ENCODE measurements at regions not wholly inside any gene's neighbourhood (a gene's known extent, or its start where the extent isn't known, plus 50 kb on each side); places are given as distances from the start of the nearest gene placed in this dataset.
"Not testable (repeated sequence)": the region's sequence is repeated elsewhere in the genome, so short reads cannot be mapped to it uniquely, and the experiment has no call there.

DNA sequence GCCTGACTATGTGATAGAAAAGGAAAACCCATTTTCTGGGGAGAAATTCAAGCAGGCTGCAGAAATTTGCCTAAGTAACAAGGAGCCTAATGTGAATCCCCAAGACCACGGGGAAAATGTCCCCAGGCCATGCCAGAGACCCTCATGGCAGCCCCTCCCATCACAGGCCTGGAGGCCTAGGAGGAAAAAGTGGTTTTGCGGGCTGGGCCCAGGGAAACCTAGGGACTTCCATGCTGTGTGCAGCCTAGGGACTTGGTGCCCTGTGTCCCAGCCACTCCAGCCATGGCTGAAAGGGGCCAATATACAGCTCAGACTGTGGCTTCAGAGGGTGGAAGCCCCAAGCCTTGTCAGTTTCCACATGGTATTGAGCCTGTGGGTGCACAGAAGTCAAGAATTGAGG, 79.7 kb upstream of the NDN start:
- TF ChIP-seq SMAD1 (IDR thresholded peaks at IDR 0.05; ENCODE audit: low read depth, partially characterized antibody); SPI1 (IDR thresholded peaks at IDR 0.05; ENCODE audit: borderline replicate concordance, insufficient read depth, low read depth, low read length); EZH2 (IDR thresholded peaks at IDR 0.05; ENCODE audit: borderline replicate concordance, control insufficient read depth, low read depth, low read length); NR2C1 (IDR thresholded peaks at IDR 0.05); BRCA1 (IDR thresholded peaks at IDR 0.05; ENCODE audit: low read depth, low read length): not testable (repeated sequence)
- TF ChIP-seq, protein P1, sequence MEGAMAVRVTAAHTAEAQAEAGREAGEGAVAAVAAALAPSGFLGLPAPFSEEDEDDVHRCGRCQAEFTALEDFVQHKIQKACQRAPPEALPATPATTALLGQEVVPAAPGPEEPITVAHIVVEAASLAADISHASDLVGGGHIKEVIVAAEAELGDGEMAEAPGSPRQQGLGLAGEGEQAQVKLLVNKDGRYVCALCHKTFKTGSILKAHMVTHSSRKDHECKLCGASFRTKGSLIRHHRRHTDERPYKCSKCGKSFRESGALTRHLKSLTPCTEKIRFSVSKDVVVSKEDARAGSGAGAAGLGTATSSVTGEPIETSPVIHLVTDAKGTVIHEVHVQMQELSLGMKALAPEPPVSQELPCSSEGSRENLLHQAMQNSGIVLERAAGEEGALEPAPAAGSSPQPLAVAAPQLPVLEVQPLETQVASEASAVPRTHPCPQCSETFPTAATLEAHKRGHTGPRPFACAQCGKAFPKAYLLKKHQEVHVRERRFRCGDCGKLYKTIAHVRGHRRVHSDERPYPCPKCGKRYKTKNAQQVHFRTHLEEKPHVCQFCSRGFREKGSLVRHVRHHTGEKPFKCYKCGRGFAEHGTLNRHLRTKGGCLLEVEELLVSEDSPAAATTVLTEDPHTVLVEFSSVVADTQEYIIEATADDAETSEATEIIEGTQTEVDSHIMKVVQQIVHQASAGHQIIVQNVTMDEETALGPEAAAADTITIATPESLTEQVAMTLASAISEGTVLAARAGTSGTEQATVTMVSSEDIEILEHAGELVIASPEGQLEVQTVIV (IDR thresholded peaks at IDR 0.05; ENCODE audit: borderline replicate concordance, partially characterized antibody) = not testable (repeated sequence)
- TF ChIP-seq, protein P2, sequence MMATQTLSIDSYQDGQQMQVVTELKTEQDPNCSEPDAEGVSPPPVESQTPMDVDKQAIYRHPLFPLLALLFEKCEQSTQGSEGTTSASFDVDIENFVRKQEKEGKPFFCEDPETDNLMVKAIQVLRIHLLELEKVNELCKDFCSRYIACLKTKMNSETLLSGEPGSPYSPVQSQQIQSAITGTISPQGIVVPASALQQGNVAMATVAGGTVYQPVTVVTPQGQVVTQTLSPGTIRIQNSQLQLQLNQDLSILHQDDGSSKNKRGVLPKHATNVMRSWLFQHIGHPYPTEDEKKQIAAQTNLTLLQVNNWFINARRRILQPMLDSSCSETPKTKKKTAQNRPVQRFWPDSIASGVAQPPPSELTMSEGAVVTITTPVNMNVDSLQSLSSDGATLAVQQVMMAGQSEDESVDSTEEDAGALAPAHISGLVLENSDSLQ (IDR thresholded peaks at IDR 0.05) = not testable (repeated sequence)

Data from GM12878 (cell line).